Thymus (tissue), 11 donors: ENCODE measurements at regions not wholly inside any gene's neighbourhood (a gene's known extent, or its start where the extent isn't known, plus 50 kb on each side); places are given as distances from the start of the nearest gene placed in this dataset.

Experiments used
- DNase-seq, 9 donors: peaks; one replicate each; pipeline ENCODE4 v3.0.0-alpha.2; 2013; ENCODE audit warnings: low spot score in 9 of 9, low read depth in 6 of 9, missing footprints in 1 of 9
- H3K27ac ChIP-seq, 2 donors: one replicate each; pipeline ENCODE4 v1.5.1; 2013; ENCODE audit warnings: control low read depth in 1 of 2, low read depth in 1 of 2, low read length in 1 of 2, mild to moderate bottlenecking in 1 of 2, moderate library complexity in 1 of 2
- H3K27me3 ChIP-seq, 2 donors: one replicate each; pipeline ENCODE4 v1.5.1; 2013; ENCODE audit warnings: low read length in 1 of 2; ENCODE audit not compliant: control insufficient read depth in 2 of 2, insufficient read depth in 1 of 2
- H3K36me3 ChIP-seq, 2 donors: one replicate each; pipeline ENCODE4 v1.5.1; 2013; ENCODE audit warnings: low read length in 1 of 2, mild to moderate bottlenecking in 1 of 2, moderate library complexity in 1 of 2; ENCODE audit not compliant: control insufficient read depth in 2 of 2, insufficient read depth in 2 of 2
- H3K4me1 ChIP-seq, 2 donors: one replicate each; pipeline ENCODE4 v1.5.1; 2013; ENCODE audit warnings: low read length in 2 of 2; ENCODE audit not compliant: control insufficient read depth in 2 of 2, insufficient read depth in 2 of 2
- H3K4me3 ChIP-seq, 2 donors: one replicate each; pipeline ENCODE4 v1.5.1; 2013; ENCODE audit warnings: low read length in 2 of 2, control low read depth in 1 of 2, mild to moderate bottlenecking in 1 of 2
- H3K9me3 ChIP-seq, 2 donors: one replicate each; pipeline ENCODE4 v1.5.1; 2013; ENCODE audit warnings: low read length in 1 of 2, mild to moderate bottlenecking in 1 of 2; ENCODE audit not compliant: control insufficient read depth in 2 of 2, insufficient read depth in 1 of 2
- WGBS: extraction: QIAGEN DNeasy Blood & Tissue Kit; methylation state at CpG from one replicate; pipeline ENCODE4 v1.1.7; 2013; 5-methylcytosine and 5-hydroxymethylcytosine counted together
- donor health status: healthy.

GRCh38 chr6:165081944-165082532 lies 227.4 kb downstream of the C6orf118 start:
- WGBS: 90% methylated on average over 9 of the region's 9 CpGs
- Histone ChIP-seq H3K9me3 (no peaks in the 10 kb centered on the region), H3K27me3 (no peaks in the 10 kb centered on the region), H3K4me1 (no peaks in the 10 kb centered on the region), H3K36me3 (no peaks in the 10 kb centered on the region), H3K27ac (no peak overlapping the region), H3K4me3 (no peak overlapping the region)
- DNase-seq: no peak

DNA sequence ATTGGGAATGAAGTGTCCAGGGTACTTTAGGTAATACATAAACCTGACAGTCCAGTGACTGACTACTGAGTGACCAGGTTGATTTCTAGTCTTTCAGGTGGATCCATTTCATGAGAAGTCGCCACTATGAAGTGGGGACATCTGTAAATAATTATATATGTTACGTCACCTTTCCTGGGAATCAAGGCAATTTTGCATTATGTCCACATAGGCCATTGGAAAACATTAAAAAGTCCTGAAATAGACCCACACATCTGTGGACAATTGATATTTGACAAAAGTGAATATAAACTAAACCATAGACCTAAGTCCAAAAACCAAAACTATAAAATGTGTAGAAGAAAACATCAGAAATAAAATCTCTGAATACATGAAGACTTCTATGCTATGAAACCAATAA lies 231.5 kb downstream of the C6orf118 start:
- no peak overlapping the region for H3K4me3 ChIP-seq
- WGBS: 91% methylated on average over 2 of the region's 2 CpGs
- no peak overlapping the region for H3K27ac ChIP-seq
- H3K27me3 ChIP-seq: no peaks in the 10 kb centered on the region
- no peaks in the 10 kb centered on the region for H3K4me1 ChIP-seq
- H3K36me3 ChIP-seq: no peaks in the 10 kb centered on the region
- DNase-seq: no peak
- H3K9me3 ChIP-seq: no peaks in the 10 kb centered on the region

DNA sequence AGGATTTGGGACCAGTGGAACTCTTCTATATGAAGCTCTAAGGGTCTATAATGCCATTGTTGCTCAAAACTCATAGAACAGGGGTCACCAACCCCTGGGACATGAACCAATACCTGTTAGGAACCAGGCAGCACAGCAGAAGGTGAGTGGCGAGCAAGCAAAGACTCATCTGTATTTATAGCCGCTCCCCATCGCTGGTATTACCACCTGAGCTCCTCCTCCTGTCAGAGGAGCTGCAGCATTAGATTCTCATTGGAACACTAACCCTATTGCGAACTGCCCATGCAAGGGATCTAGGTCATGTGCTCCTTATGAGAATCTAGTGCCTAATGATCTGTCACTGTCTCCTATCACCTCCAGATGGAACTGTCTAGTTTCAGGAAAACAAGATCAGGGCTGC lies 237.5 kb downstream of the C6orf118 start:
- no peak overlapping the region for H3K4me3 ChIP-seq
- H3K27ac ChIP-seq: no peak overlapping the region
- no peaks in the 10 kb centered on the region for H3K9me3 ChIP-seq
- 92% methylated on average over 4 of the region's 4 CpGs for WGBS
- no peaks in the 10 kb centered on the region for H3K4me1 ChIP-seq
- DNase-seq: no peak
- no peaks in the 10 kb centered on the region for H3K36me3 ChIP-seq
- no peaks in the 10 kb centered on the region for H3K27me3 ChIP-seq

GRCh38 chr6:165060720-165061119 lies 248.7 kb downstream of the C6orf118 start:
- H3K9me3 ChIP-seq: peaks cover 0 to 7% of the 10 kb centered on the region in 2 donors
- WGBS: 85% methylated on average over 3 of the region's 3 CpGs
- no peak overlapping the region for H3K27ac ChIP-seq
- no peaks in the 10 kb centered on the region for H3K36me3 ChIP-seq
- H3K4me3 ChIP-seq: no peak overlapping the region
- no peaks in the 10 kb centered on the region for H3K4me1 ChIP-seq
- no peaks in the 10 kb centered on the region for H3K27me3 ChIP-seq
- no peak for DNase-seq

DNA sequence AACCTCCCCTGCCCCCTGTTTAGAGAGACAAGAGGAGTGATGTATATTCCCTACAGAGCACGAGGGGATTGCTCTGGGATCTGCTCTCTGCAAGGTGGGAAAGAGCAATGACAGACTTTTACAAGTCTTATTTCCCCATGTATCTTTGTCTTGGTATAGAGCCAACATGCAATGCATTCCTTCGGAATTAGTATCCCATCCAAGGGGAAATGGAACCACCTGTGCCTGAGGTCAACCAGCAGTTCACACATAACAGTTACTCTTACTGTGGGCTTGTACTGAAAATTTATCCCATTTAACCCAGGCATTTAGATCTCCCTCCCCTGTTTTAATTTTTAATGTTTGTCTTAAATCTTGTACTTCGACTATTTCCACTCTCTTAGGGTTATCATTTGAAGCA lies 250.4 kb downstream of the C6orf118 start:
- Histone ChIP-seq H3K4me1 (no peaks in the 10 kb centered on the region), H3K27ac (no peak overlapping the region), H3K9me3 (no peaks in the 10 kb centered on the region), H3K4me3 (no peak overlapping the region), H3K36me3 (no peaks in the 10 kb centered on the region), H3K27me3 (no peaks in the 10 kb centered on the region)
- DNase-seq: no peak
- 87% methylated on average over 3 of the region's 3 CpGs for WGBS

- Histone ChIP-seq H3K27me3 (no peaks in the 10 kb centered on the region), H3K4me3 (no peak overlapping the region), H3K9me3 (peaks cover 2% of the 10 kb centered on the region in 2 donors), H3K27ac (no peak overlapping the region), H3K4me1 (no peaks in the 10 kb centered on the region), H3K36me3 (no peaks in the 10 kb centered on the region)
- DNase-seq: no peak
- WGBS: 95% methylated on average over 11 of the region's 11 CpGs
Measured at GRCh38 chr6:165056292-165056691, 253.1 kb downstream of the C6orf118 start.

GRCh38 chr6:165055231-165055630 lies 254.2 kb downstream of the C6orf118 start:
- H3K27ac ChIP-seq: no peak overlapping the region
- no peak for DNase-seq
- H3K9me3 ChIP-seq: peaks cover 2 to 3% of the 10 kb centered on the region in 2 donors
- H3K4me3 ChIP-seq: no peak overlapping the region
- H3K4me1 ChIP-seq: no peaks in the 10 kb centered on the region
- 85% methylated on average over 5 of the region's 5 CpGs for WGBS
- H3K27me3 ChIP-seq: no peaks in the 10 kb centered on the region
- no peaks in the 10 kb centered on the region for H3K36me3 ChIP-seq

GRCh38 chr6:165052561-165053480 lies 256.6 kb downstream of the C6orf118 start:
- H3K27me3 ChIP-seq: no peaks in the 10 kb centered on the region
- no peak overlapping the region for H3K27ac ChIP-seq
- peaks cover 2 to 8% of the 10 kb centered on the region in 2 donors for H3K9me3 ChIP-seq
- H3K36me3 ChIP-seq: no peaks in the 10 kb centered on the region
- 84% methylated on average over 10 of the region's 10 CpGs for WGBS
- H3K4me1 ChIP-seq: no peaks in the 10 kb centered on the region
- H3K4me3 ChIP-seq: no peak overlapping the region
- no peak for DNase-seq

- Histone ChIP-seq H3K9me3 (peaks cover 2 to 8% of the 10 kb centered on the region in 2 donors), H3K4me3 (no peak overlapping the region), H3K4me1 (no peaks in the 10 kb centered on the region), H3K27me3 (no peaks in the 10 kb centered on the region), H3K27ac (no peak overlapping the region), H3K36me3 (no peaks in the 10 kb centered on the region)
- DNase-seq: peak in 1 of 9 donors; percentile 3
- WGBS: 42% methylated on average over 7 of the region's 7 CpGs
Measured at GRCh38 chr6:165049362-165049761, 260.0 kb downstream of the C6orf118 start.
